A549 (cell line): ENCODE measurements at regions not wholly inside any gene's neighbourhood (a gene's known extent, or its start where the extent isn't known, plus 50 kb on each side); places are given as distances from the start of the nearest gene placed in this dataset.

Source experiments
- JUN ChIP-seq, 2 experiments: fragments of >200 bp; sonication (Bioruptor Twin); formaldehyde crosslinking; IDR thresholded peaks; 2 replicates in 1 of 2; 3 replicates in 1 of 2; pipeline ENCODE4 v1.6.1; 2016 to 2017
- POLR2A ChIP-seq: IDR thresholded peaks from 2 replicates; pipeline ENCODE4 v1.6.1; 2012; ENCODE audit warnings: mild to moderate bottlenecking, low read length
- RFX5 ChIP-seq: fragments of 450-650 bp; IDR thresholded peaks from 2 replicates; pipeline ENCODE4 v1.7.1; 2014; ENCODE audit warnings: antibody characterized with exemption, mild to moderate bottlenecking, moderate library complexity
- TF ChIP-seq, protein P1 (sequence below): fragments of >200 bp; sonication (Bioruptor Twin); formaldehyde crosslinking; IDR thresholded peaks from 3 replicates; pipeline ENCODE4 v1.5.1; 2016

DNA sequence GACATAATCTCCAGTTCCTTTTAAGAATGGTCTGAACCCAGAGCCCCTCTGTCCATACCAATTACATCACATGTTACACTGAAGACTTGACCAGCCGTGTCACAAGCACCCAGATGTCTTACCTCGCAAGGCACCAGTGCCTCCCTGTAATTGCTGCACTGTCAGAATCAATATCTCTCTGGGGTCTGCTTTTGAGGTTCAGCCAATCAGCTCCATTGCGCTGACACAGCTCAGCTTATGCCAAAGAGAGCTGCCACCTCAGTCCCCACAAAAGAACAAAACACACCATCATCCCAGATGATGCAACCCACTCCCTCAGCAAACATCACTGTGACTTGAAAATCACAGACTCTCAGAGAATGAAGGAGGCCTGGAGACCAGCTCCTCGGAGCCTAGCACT, 82.5 kb upstream of the SORBS2 start:
- TF ChIP-seq RFX5: no peak
- no peak for TF ChIP-seq POLR2A
- TF ChIP-seq JUN (IDR thresholded peaks at IDR 0.05): no peak
- TF ChIP-seq, protein P1, sequence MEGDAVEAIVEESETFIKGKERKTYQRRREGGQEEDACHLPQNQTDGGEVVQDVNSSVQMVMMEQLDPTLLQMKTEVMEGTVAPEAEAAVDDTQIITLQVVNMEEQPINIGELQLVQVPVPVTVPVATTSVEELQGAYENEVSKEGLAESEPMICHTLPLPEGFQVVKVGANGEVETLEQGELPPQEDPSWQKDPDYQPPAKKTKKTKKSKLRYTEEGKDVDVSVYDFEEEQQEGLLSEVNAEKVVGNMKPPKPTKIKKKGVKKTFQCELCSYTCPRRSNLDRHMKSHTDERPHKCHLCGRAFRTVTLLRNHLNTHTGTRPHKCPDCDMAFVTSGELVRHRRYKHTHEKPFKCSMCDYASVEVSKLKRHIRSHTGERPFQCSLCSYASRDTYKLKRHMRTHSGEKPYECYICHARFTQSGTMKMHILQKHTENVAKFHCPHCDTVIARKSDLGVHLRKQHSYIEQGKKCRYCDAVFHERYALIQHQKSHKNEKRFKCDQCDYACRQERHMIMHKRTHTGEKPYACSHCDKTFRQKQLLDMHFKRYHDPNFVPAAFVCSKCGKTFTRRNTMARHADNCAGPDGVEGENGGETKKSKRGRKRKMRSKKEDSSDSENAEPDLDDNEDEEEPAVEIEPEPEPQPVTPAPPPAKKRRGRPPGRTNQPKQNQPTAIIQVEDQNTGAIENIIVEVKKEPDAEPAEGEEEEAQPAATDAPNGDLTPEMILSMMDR: no peak
